ENCODE measurements at regions not wholly inside any gene's neighbourhood (a gene's known extent, or its start where the extent isn't known, plus 50 kb on each side); places are given as distances from the start of the nearest gene placed in this dataset.

GRCh38 chr6:108763931-108764579 is 84.2 kb upstream of the ARMC2 start:
- Histone ChIP-seq H3K9me3 (ENCODE audit: control insufficient read depth, low read depth, low read length) (no peaks in the 10 kb centered on the region), H3K36me3 (ENCODE audit: control insufficient read depth in 2 of 2, extremely low read depth in 1 of 2, insufficient read depth in 2 of 2, low read length in 2 of 2) (no peaks in the 10 kb centered on the region)
- FAIRE-seq: no peak

GRCh38 chr6:108764580-108764950 is 83.7 kb upstream of the ARMC2 start:
- TF ChIP-seq EZH2 (IDR thresholded peaks at IDR 0.05; ENCODE audit: low read length): no peak
- no peak for TF ChIP-seq CTCF (optimal IDR thresholded peaks at IDR 0.05 in 1 of 3, IDR thresholded peaks at IDR 0.05 in 1 of 3, conservative IDR thresholded peaks at IDR 0.05 in 1 of 3; ENCODE audit: extremely low read depth in 1 of 3, insufficient read depth in 2 of 3, low read length in 3 of 3)
- Histone ChIP-seq H4K20me1 (ENCODE audit: control insufficient read depth, extremely low read depth, insufficient read depth, low read length) (no peaks in the 10 kb centered on the region), H3K4me3 (ENCODE audit: control insufficient read depth in 2 of 3, extremely low read depth in 1 of 3, insufficient read depth in 2 of 3, low read depth in 1 of 3, low read length in 3 of 3) (no peak overlapping the region), H3K9me1 (ENCODE audit: control insufficient read depth, extremely low read depth, insufficient read depth, low read length) (no peaks in the 10 kb centered on the region), H3K9ac (ENCODE audit: control insufficient read depth, extremely low read depth, insufficient read depth, low read length) (no peak overlapping the region), H3K79me2 (ENCODE audit: control insufficient read depth, insufficient read depth, low read length) (no peaks in the 10 kb centered on the region), H3K27ac (ENCODE audit: control insufficient read depth, insufficient read depth, low read length) (no peak overlapping the region), H3K27me3 (ENCODE audit: control insufficient read depth, extremely low read depth, insufficient read depth, low read length) (peaks cover 4% of the 10 kb centered on the region), H3K36me3 (ENCODE audit: control insufficient read depth in 2 of 2, extremely low read depth in 1 of 2, insufficient read depth in 2 of 2, low read length in 2 of 2) (no peaks in the 10 kb centered on the region), H3K4me2 (ENCODE audit: control insufficient read depth, extremely low read depth, insufficient read depth, low read depth, low read length) (no peak overlapping the region), H3K4me1 (ENCODE audit: control insufficient read depth, extremely low read depth, insufficient read depth, low read length) (no peaks in the 10 kb centered on the region), H3K9me3 (ENCODE audit: control insufficient read depth, low read depth, low read length) (no peaks in the 10 kb centered on the region), H2AFZ (ENCODE audit: control insufficient read depth, low read length) (no peak overlapping the region)
- DNase-seq (ENCODE audit: low read depth, low spot score): no peak
- dilution Hi-C loops (cut with MboI; ENCODE audit: extremely low pct_ligation_motif_present, low sequenced_read_pairs): no loop called here
- FAIRE-seq: no peak

More at GRCh38 chr6:108763931-108764579, 84.2 kb upstream of the ARMC2 start:
- Histone ChIP-seq H3K9ac (ENCODE audit: control insufficient read depth, extremely low read depth, insufficient read depth, low read length) (no peak overlapping the region), H3K4me3 (ENCODE audit: control insufficient read depth in 2 of 3, extremely low read depth in 1 of 3, insufficient read depth in 2 of 3, low read depth in 1 of 3, low read length in 3 of 3) (no peak overlapping the region), H3K27ac (ENCODE audit: control insufficient read depth, insufficient read depth, low read length) (no peak overlapping the region), H3K27me3 (ENCODE audit: control insufficient read depth, extremely low read depth, insufficient read depth, low read length) (peaks cover 4% of the 10 kb centered on the region), H4K20me1 (ENCODE audit: control insufficient read depth, extremely low read depth, insufficient read depth, low read length) (no peaks in the 10 kb centered on the region), H3K4me2 (ENCODE audit: control insufficient read depth, extremely low read depth, insufficient read depth, low read depth, low read length) (no peak overlapping the region), H3K4me1 (ENCODE audit: control insufficient read depth, extremely low read depth, insufficient read depth, low read length) (no peaks in the 10 kb centered on the region), H3K79me2 (ENCODE audit: control insufficient read depth, insufficient read depth, low read length) (no peaks in the 10 kb centered on the region), H3K9me1 (ENCODE audit: control insufficient read depth, extremely low read depth, insufficient read depth, low read length) (no peaks in the 10 kb centered on the region), H2AFZ (ENCODE audit: control insufficient read depth, low read length) (no peak overlapping the region)
- TF ChIP-seq CTCF (optimal IDR thresholded peaks at IDR 0.05 in 1 of 3, IDR thresholded peaks at IDR 0.05 in 1 of 3, conservative IDR thresholded peaks at IDR 0.05 in 1 of 3; ENCODE audit: extremely low read depth in 1 of 3, insufficient read depth in 2 of 3, low read length in 3 of 3) (no peak), EZH2 (IDR thresholded peaks at IDR 0.05; ENCODE audit: low read length) (no peak)
- DNase-seq (ENCODE audit: low read depth, low spot score): no peak
- dilution Hi-C loops (cut with MboI; ENCODE audit: extremely low pct_ligation_motif_present, low sequenced_read_pairs): no loop called here

Data from keratinocyte (primary cell).